Iris pigment epithelial cell (primary cell): ENCODE measurements at regions not wholly inside any gene's neighbourhood (a gene's known extent, or its start where the extent isn't known, plus 50 kb on each side); places are given as distances from the start of the nearest gene placed in this dataset.
A peak's percentile ranks its signal among the peaks of the same experiment; 100 is the strongest.
"Not testable (repeated sequence)": the region's sequence is repeated elsewhere in the genome, so short reads cannot be mapped to it uniquely, and the experiment has no call there.

Experiments
- DNase-seq: peaks from one replicate; pipeline ENCODE4 v3.0.0-alpha.2; 2011; ENCODE audit warnings: low read depth

DNA sequence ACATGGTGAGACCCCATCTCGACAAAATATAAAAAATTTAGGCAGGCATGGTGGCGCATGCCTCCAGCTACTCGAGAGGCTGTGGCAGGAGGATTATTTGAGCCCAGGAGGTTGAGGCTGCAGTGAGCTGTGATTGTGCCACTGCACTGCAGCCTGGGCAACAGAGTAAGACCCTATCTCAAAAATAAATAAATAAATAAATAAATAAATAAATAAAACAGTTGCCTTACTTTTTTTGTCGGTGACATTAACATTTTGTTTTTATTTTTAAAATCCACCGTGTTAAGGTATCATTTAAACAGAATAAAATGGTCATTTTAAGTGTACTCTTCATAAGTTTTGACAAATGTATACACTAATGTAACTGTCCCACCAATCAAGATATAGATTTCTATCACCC lies 57.0 kb downstream of the RASL11A start:
- no peak for DNase-seq

DNA sequence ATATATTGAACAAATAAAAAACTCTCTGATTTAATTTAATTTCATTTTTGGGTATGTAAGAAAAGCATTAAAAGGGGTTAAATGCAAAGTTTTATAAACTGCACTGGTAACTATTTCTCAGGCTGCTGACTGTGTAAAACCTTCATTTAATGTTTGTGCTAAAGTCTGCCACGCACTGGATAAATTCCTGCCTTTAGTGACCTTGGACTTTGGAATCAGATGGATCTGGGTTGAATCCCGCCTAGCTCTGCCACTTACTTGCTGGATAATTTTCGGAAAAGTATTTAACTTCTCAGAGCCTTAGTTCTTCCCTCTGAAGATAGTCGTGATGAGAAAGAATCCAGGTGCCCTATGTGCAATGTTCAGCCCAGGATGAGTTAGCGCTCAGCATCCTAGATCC lies 58.6 kb downstream of the RASL11A start:
- DNase-seq = no peak

DNA sequence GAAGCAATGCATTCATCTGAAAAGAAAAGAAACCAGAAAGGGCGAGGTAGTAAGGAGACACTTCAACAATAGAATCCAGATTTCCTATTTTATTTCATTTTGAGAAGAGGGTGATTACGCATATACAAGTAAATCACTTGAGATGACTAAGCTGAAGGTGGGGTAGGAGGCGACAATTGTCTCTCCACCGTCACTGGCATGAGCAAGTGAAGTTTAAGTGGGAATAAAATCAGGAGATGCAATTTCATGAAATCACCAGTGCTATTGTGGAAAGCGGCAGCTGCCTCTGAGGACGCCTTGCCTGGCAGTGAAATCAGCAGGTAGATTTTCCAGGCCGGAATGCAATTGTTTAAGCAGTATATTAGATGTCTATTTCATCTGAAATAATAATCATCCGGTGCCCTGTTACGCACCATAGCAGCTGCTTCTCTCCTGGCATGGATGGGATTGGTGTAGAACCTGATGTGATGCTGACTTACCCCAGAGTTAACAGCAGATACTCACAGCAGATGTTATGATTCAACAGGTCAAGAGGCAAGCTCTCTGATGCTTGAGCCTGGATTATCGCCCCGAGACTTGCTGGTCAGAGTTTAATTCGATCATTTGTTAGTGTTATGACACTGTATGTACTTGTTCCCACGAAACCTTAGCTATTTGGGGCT lies 64.3 kb downstream of the RASL11A start:
- DNase-seq = peak; percentile 91

DNA sequence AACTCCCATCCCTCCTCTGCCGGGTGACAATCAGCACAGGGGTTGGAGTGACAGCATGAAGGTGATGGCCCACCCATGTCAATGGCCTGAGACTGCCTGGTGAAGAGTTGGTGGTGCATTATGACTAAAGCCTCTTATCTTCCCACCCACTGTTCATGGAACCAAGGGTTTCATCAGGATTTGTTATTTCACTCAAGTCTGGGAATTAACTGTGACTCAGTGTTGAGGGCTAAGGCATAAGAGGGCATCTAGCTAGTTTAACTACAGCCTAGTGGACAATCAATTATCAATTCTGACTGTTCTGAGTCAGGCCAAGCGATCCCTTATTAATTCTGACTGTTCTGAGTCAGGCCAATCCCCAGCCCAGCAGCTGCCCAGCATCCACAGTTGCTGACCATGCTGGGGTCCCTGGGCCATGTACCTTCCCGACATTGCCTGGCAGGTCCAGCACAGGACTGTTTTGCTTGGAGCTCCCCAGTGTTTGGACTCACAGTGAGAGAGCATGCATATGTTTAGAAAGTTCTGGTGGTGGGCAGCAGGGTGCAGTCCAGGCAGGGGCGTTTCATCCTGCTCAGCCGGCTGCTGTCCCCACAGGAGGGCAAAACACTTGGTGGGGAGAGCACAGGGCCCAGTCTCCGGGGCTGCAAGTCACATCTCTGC lies 65.5 kb downstream of the RASL11A start:
- DNase-seq = peak; percentile 61

DNA sequence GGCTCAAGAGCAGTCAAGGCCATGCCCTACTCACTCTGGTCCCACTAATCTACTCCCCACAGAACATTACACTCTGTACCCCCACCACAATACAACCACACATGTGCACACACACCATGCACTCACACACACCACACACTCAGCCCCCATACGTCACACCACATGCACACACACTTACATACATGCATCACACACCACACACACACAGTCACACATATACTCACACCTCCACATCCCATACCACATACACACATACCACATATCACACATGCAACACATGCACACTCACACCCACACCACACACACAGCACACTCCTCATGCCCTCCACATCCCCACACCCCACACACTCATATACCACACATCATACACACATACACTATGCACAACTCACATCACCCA lies 67.6 kb downstream of the RASL11A start:
- DNase-seq = no peak

DNA sequence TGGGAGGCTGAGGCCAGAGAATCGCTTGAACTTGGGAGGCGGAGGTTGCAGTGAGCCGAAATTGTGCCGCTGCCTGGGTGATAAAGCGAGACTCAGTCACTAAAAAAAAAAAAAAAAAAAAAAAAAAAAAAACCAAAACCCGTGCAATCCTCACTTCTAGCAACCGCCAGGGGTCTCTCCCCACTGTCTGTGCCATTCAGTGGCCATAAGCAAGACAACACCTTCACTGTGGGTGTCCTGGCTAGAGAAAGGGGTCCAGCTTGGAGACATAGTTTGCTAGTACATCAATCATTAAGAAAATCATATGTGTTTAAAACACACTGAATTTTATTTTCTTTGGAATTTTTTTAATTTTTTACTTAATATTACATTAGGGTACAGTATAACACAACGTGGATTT lies 68.2 kb downstream of the RASL11A start:
- no peak for DNase-seq

DNA sequence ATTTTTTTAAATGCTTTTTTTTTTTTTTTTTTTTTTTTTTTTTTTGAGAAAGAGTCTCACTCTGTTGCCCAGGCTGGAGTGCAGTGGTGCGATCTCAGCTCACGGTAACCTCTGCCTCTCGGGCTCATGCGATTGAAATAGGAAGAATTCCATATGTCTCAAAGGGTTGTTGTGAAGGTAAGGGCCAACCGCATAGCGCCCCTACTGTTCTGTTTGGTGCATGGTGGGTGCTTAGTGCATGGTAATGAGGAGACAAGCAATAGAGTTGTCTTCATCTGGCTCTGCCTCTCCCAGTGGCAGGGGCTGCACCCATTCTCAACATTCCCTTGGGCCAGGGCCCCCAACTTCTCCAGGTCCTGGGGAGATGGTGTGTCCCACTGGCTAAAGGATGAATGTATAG lies 68.7 kb downstream of the RASL11A start:
- peak; percentile 49 for DNase-seq

DNA sequence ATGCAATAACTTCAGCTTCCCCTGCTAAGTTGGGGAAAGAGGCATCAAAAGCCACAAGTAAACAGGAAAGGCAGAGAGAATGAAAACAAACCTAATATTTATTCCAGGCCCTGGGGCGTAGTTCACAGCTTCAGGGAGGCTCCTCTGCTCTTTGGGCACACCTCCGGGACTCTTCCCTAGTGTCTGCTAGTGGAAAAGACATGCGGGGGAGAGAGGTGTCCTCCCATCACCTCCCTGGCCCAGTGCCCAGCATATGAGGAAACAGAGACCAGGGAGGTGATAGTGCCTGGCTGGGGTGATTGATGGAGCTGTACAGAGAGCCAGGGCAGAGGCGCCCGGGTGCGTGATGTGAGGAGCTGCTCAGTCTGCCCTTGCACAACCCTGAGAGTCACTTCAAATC lies 71.0 kb downstream of the RASL11A start:
- DNase-seq = no peak

DNA sequence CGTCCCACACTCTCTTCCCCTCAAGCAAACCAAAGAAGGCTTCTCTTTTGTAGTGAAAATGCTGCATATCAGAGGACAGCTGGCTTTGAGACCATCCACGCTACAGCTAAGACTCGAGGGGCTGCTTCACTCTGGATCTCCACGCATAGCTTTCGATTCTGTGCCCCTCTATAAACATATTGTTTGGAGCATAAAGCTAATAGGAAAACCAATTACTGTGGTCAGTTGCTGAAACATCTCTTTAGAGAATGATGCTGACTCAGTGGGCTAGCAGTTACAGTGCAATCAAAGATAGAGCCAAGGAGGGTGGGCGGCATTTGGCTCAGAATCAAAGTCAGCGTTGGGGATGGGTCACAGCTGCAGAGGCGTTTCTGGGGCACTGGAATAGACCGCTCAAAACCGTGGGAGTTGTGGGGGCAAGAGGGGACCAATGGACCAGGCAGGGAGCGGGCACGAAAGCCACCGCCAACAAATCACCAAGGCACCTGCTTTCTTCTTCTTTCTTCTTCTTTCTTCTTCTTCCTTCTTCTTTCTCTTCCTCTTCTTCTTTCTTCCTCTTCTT lies 76.7 kb downstream of the RASL11A start:
- no peak for DNase-seq

DNA sequence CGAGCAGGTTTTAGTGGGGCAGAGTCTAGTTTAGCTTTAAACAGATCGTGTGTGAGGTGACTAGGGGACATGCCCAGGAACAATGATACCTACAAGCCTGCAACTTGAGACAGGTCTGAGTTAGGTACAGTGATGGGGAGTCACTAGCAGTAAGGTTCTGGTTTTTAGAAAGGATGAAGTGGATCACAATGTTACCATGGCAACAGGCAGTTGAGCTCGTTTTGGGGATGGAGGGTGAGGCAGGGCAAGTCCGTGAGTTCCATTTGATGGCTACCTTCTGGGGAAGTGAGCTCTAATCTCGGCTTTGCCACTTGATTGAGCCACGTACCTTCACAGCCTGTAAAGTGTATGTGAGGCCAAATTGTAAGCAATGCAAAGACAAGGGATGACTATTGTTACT lies 76.0 kb upstream of the GTF3A start:
- DNase-seq = no peak

DNA sequence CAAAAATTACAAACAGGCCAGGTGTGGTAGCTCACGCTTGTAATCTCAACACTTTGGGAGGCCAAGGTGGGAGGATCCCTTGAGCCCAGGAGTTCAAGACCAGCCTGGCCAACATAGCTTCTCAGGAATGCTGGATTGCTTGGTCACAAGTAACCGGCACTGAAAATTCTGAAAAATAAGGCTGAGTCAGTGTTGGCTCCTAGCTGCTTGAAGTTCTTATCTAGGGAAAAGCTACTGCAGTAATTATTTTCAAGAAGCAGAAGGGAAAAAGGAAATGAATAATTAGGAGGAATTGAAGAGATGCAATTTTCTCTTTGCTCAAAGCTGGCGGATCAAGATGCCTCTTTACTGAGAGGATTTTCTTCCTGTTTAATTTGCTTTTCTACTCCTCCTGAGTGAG lies 75.0 kb upstream of the GTF3A start:
- peak; percentile 73 for DNase-seq

DNA sequence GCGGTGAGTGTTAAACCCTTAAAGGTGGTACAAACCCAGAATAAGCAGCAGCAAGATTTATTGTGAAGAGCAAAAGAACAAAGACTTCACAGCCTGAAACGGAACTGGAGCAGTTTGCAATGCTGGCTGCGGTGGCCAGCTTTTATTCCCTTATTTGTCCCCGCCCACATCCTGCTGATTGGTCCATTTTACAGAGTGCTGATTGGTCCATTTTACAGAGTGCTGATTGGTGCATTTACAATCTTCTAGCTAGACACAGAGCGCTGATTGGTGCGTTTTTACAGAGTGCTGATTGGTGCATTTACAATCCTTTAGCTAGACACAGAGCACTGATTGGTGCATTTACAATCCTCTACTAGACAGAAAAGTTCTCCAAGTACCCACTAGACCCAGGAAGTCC lies 73.6 kb upstream of the GTF3A start:
- not testable (repeated sequence) for DNase-seq

DNA sequence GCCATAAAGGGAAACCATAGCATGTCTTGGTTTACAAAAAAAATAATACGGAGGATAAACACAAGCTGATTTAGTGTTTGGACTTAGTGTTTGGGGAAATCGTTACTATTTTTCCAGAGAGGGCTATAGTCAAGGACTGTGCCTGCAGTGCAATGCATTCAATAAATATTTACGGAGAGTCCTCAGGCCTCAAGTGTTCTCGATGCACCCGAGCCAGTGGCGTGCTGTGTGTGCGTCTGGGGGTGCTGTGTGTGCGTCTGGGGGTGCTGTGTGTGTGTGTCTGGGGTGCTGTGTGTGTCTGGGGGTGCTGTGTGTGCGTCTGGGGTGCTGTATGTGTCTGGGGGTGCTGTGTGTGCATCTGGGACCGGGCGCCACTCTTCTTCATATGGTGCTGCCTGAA lies 71.7 kb upstream of the GTF3A start:
- no peak for DNase-seq

DNA sequence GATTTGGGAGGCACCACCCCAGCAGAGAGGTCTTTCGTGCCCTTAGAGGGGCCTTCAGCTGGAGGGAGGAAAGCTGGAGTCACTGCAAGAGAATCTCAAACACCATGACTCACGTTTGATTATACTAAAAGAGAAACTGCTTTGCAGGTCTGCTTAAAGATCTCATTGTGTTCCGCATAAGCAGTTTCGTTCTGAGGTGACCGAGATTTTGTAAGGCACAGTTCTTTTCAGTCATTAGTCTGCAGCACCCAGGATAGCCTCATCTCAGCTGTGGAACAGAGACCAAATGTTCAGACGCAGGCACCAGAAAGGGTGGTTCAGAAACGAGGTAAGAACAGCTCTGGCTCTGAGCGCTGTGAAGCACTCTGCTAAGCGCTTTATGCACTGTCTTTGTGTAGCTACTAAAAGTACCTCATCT lies 71.2 kb upstream of the GTF3A start:
- DNase-seq = peak; percentile 59

DNA sequence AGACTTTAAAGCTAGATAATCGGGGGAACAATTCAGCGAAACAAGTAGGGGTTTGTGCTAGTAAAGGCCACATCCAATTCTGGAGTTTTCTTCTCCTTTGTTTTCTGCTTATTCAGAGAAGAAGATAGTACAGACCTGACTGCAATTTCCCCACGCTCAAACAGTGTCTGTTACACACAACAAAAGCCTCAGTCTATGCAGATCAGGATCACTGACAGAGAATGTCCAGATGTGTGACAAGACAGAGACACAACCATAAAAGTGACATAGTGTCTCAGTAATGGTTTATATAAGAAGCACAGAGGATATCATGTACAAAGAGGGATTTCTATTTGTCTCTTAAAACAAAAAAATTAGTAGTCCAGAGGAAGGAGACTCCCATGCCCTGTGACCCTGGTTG lies 70.7 kb upstream of the GTF3A start:
- no peak for DNase-seq

DNA sequence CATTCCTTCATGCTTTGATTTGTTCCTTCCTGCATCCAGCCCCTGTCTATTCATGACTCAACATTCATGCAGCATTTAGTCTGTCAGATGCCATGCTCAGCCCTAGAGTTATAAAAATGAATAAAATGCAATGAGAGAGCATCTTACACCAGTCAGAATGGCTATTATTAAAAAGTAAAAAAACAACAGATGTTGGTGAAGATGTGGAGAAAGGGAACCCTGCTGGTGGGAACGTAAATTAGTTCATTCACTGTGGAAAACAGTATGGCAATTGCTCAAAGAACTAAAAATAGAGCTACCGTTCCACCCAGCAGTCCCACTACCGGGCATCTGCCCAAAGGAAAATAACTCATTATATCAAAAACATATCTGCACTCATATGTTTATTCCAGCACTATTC lies 70.0 kb upstream of the GTF3A start:
- peak; percentile 28 for DNase-seq

DNA sequence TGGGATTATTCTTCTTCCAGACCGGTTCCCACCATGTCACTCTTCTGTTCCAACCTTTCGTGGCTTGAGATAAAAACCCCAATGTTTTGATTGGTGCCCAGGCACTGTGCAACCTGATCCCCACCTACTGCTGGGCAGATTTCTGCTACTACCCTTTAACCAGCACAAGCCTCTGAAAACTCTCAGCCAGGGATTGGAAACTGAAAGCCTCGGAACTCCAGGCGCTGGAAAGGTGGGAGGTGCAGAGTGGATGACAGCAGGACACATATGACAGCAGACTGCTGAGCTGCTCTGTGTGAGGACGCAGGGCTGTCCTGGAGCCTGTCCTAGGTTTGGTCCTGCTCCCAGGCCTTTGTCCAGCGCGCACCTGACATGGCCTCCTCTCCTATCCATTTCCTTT lies 68.5 kb upstream of the GTF3A start:
- no peak for DNase-seq

DNA sequence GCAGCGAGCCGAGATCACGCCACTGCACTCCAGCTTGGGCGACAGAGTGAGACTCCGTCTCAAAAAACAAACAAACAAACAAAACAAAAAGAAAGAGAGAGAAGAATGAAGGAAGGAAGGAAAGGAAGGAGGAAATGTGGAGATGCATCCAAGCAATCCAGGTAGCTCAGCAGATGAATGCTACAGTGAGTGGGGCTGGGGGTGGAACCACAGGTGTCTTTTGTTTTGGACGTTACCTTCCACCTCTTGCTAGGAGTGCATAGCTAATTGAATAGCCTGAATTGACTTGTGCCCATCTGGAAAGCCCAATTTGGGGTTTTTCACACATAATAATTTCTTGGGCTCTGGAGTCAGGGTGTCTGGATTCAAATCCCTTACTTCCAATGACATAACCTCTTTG lies 66.0 kb upstream of the GTF3A start:
- no peak for DNase-seq

DNA sequence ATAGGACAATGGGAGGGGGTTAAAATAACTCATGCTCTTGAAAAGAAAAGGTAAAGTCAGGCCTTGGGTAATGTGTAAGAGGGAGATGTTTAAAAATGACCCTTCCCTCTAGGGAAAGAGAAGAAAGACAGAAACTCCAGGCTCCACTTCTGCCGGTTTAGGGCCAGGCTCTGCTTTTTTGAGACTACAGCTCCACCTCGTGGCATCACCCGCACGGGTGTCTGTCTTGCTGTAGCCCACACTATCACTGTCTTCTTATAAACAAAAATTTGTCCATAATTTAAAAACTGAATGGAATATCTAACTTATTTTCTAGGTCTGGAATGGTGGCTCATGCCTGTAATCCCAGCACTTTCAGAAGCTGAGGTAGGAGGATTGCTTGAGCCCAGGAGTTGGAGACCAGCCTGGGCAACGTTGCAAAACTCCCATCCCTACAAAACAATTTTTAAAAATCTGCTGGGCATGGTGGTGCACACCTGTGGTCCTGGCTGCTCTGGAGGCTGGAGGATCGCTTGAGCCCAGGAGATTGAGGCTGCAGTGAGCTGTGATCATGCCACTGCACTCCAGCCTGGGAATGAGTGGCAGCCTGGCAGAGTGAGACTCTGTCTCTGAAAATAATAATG lies 65.1 kb upstream of the GTF3A start:
- DNase-seq = peak; percentile 71

DNA sequence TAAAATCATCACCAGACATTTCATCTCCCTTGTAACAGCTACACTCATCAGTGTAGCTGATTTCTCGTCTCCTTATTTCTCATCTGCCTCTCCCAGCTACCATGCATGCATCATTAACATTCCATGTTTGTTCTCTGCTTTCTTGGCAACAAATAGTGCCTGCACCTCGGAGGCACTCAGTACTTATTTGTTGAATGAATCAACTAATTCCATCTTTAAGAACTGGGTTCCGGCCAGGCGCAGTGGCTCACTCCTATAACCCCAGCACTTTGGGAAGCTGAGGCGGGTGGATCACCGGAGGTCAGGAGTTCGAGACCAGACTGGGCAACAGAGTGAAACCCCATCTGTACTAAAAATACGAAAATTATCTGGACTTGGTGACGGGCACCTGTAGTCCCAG lies 63.9 kb upstream of the GTF3A start:
- DNase-seq = no peak

DNA sequence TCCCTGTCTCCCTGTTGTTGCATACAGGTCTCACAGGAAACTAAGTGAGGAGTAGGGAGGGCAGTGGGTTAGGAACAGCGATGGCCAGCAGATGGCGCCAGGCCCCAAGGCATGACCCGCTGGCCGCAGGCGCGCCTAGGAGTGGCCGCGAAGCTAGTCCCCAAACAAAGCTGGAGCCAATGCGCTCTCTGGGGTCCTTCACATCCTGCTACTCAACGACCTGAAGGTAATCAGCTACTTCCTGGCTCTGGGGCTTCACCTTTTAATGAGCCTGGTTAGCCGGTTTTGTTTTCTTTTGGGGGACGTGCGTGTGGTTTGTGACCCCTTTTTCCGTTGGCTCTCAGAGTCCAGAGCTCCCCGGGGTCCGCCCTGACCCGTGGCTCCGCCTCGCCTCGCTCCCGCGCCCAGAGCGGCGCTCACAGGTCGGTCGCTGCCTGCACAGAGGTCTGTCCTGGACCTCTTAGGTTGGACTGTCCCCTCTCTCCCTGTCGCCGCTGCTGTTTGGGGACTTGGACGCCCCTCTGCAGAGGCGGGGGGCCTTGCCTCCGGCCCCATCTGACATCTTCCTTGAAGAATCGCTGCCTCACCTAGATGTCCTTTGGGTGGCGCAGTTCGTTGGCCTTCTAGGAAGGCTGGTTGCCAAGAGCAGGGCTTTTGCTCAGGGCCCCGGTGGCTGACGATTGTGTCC lies 62.2 kb upstream of the GTF3A start:
- peak; percentile 71 for DNase-seq

DNA sequence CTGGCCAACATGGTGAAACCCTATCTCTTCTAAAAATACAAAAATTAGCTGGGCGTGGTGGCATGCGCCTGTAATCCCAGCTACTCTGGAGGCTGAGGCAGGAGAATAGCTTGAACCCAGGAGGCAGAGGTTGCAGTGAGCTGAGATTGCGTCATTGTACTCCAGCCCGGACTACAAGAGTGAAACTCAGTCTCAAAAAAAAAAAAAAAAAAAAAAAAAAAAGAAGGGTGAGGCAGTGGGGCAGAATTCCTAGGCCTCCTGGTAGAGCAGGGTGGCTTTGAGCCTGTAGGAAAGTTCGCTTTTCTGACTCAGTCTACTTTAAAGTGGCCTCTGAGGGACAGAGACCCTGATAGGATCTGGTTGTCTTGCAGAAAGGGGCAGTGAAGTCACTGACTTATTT lies 60.8 kb upstream of the GTF3A start:
- DNase-seq = not testable (repeated sequence)

DNA sequence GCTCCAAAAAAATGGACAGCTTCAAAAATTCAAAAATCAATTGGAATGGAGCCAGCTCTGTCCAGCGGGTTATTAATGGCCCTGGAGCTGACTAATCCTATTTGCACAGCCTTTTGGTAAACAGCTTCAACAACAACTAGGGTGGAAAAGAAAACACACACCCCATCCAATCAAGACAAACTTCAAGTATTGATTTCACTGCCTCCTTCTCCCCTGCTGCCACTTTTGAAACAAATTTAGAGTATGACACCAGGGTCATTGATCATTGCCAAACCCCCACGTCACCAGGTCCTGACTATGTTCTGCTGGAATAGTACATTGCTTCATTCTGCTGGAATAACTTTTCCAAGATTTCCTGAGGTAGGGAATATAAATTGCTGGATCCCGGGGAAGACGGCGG lies 56.8 kb upstream of the GTF3A start:
- no peak for DNase-seq
